CD4-positive, alpha-beta T cell treated with Interleukin-6 at 100 ng/mL for 8 hours (primary cell): ENCODE measurements at regions not wholly inside any gene's neighbourhood (a gene's known extent, or its start where the extent isn't known, plus 50 kb on each side); places are given as distances from the start of the nearest gene placed in this dataset.
"Not testable (repeated sequence)": the region's sequence is repeated elsewhere in the genome, so short reads cannot be mapped to it uniquely, and the experiment has no call there.

Experiments
- DNase-seq: peaks from one replicate; pipeline ENCODE4 v3.0.0-alpha.2; 2020; ENCODE audit warnings: mixed read lengths, low spot score

DNA sequence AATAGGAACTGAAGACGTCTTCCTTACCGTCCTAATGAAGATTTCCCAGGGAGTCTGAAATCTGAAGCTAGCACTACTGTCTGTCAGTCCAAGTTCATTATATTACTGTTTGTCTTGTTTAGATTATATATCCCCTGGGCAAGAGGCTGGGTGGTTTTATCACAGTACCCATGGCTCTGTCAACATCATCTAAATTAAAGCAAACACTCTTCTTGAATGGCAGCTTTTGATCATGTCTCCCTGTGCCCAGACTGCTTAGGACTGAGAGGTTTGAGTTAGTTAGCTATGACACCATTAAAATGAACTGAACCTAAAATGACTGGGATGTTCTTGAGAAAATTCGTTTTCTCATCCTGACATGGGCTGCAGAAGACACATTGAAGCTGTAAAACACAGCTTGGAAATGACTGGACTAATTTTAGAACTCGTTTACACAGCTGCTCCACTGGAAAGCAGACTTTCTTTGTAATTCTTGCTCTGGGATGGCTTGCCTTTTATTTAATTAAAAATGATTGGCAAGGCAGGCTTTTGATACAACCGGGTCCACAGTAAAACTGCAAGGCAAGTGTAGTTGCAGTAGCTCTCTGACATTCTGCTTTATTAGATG lies 243.5 kb downstream of the MFSD1 start:
- no peak for DNase-seq

- DNase-seq = no peak
Measured at GRCh38 chr3:159047361-159047760, 245.5 kb downstream of the MFSD1 start.

- not testable (repeated sequence) for DNase-seq
Measured at GRCh38 chr3:159052494-159052893, 250.6 kb downstream of the MFSD1 start.

- no peak for DNase-seq
Measured at GRCh38 chr3:159057621-159058020, 255.8 kb downstream of the MFSD1 start.

GRCh38 chr3:159058859-159059258 lies 257.0 kb downstream of the MFSD1 start:
- DNase-seq = no peak

DNA sequence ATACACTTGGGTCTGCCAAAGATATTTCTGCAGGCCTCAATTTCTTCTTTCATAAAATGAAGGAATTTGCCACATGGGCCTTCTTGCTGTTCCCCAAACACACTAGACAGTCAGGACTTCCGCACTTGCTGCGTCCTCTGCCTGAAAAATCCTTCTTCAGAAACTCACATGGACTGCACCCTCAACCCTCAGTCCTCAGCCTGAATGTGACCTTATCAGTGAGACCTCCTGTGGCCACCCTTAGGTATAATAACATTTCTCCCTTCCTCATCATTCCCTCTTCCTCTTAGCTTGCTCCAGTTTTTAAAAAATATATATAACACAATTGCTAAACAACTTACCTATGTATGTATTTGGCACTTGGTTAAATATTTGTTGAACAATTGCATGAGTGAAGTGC lies 257.5 kb downstream of the MFSD1 start:
- no peak for DNase-seq

DNA sequence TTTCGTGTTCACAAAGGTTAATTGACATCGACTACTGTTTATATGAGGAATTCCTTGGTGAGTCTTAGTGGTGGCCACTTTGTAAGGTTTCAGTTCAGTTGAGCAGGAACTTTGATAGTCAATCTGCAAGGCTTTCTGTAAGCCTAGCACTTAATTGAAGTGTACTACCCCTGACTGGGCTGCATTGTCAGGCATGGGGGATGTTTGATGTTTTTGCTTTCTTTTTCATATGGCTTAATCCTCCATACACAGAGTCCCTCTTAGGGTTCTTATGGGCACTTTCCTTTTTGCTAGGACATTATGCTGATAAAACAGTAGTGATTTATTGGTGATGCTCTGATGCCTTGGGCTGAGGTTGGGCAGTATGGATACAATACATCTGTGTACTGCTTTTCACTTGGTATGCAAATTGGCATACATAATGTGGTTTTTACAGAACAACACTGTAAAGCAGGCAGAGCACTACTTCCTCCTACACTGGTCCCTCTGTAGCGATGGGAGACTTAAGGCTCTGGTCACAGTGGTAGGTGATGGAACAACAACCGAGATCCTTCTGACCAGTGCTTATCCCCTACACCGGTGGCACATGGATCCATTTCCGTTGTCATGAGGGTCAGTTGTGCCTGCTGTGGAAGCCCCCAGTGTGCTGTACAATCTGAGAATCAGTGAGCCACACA lies 261.0 kb downstream of the MFSD1 start:
- DNase-seq = no peak

- DNase-seq = no peak
Measured at GRCh38 chr3:159069091-159069490, 267.2 kb downstream of the MFSD1 start, which contains the start of gene IQCJ. IQCJ (plus strand) TSS chr3:159069319.

DNA sequence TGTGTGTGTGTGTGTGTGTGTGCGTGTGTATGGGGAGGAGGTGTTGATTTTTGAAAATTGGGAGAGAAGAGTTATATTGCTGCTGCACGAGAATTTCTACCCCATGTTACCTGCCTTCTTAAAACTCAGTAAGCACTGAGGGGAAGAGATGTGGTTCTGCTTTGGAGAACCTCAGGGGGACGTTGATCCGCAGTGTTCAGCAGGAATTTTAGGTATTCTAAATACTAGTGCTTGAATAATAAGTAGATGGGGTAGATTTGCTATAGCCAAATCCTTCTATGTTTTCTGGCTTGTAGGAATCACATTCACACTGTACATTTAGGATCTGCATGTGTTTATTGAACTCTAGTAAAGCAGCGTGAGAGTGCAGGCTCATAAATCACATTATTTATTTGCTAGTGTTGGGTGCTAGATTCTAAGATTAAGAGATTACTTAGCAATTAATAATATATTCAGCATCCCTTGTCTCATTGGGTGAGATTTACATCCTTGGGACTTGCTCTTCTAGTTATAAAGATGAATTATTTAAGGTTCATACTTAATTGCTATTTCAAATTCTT lies 268.1 kb downstream of the MFSD1 start:
- no peak for DNase-seq

GRCh38 chr3:159074756-159075701 lies 273.2 kb downstream of the MFSD1 start:
- no peak for DNase-seq

DNA sequence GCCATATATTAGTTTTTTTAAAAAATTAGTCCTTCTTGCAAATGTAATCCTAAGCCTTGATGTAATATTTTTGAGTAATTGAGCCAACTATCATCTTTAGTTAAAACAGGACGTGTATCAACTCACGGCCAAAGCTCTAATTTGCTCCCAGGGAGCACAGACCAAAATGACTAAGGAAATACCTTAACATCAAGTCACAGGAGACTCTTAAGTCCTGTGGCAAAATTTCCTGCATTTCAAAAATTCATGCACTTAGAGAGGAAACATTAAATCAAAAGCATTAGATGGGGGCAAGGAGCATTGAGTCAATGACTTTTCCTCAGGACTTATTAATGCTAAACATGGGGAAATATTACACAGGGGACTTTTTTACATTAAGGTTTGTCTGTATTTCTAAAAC lies 276.0 kb downstream of the MFSD1 start:
- DNase-seq = no peak

- no peak for DNase-seq
Measured at GRCh38 chr3:159080256-159080655, 278.4 kb downstream of the MFSD1 start.

DNA sequence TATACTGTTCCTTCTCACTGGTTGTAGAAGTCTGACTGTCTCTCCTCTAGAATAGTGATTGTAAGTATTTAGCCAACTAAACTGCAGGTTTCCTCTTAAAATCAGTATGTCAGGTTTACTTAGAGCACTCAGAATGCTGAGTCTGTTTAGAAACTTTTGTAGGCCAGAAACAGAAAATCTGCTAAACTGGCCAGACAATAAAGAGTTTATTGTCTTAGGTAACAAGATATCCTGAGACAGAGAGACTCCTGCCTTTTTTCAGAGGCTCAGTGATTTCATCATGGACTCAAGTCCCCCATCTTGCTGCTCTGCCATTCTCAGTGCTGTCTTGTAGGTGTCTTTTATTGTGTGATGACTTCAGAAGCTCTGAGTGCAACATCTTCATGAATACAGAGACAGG lies 279.0 kb downstream of the MFSD1 start:
- DNase-seq = no peak

- DNase-seq = no peak
Measured at GRCh38 chr3:159082519-159082918, 280.7 kb downstream of the MFSD1 start.

GRCh38 chr3:159091936-159092335 lies 290.1 kb downstream of the MFSD1 start:
- no peak for DNase-seq

DNA sequence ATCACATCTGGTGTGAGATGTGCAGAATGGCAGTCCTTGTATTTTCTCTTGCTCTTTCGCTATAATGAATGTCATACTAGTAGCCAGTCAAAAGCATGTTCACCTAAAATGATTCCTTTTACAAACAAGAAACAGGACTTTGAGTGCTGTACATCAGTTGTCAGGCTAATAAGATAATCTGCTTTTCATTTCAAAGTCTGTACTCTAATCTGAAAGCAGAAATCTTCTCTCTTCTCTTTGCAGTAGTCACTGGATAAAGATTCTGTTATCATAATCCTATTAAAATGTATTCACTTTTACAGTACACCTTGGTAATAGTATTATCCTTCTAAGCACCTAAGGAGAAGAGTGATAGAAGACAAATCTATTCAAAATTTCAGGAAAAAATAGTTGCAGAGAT lies 300.1 kb downstream of the MFSD1 start:
- no peak for DNase-seq

GRCh38 chr3:159112724-159113123 lies 310.9 kb downstream of the MFSD1 start:
- DNase-seq = no peak

DNA sequence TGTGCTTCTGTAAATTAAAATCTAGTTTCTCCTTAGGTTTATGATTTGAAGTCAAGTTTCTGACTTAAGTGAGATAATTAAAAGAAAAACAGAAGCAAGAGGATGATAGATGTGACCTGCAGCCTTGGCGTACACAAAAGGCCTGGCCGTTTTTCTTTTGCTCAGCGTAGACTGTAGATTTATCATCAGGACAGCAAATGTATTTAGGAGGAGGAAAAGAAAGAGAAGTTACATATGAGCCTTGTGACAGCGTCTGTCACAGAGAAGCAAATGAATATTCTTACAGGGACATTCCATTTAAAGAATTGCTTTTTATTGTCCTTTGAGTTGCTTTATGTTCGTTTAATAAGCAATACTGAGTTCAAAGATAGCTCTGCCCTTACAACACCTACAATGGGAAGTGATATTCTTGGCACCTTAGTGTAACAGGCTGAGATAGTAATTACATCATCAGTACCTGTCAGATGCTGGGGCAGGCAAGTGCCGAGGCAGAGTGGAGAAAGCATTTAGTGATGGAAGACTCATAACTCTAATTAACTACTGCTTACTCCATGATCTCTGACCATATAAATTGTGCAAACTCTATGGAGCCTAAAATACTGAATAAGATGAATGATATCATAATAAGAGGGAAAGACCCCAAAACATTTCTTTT lies 311.5 kb downstream of the MFSD1 start:
- DNase-seq = no peak

DNA sequence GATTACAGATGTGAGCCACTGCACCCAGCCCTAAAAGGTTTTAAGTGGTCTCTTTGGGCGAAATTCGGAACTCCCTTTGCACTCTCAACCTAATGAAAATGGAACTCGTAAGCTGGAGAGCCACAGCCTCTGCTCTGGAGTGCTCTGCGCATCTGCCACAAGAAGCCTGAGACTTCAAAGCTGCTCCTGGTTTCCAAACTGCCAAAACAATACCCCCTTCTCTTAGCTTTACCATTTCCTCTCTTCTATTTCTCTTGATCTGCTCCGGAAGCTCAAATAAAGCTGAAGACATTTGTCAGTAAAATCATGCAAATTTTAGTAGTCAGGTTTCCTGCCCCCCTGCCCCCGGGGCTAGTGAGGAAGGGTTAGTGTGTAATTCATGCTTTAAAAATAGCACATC lies 312.7 kb downstream of the MFSD1 start:
- no peak for DNase-seq

DNA sequence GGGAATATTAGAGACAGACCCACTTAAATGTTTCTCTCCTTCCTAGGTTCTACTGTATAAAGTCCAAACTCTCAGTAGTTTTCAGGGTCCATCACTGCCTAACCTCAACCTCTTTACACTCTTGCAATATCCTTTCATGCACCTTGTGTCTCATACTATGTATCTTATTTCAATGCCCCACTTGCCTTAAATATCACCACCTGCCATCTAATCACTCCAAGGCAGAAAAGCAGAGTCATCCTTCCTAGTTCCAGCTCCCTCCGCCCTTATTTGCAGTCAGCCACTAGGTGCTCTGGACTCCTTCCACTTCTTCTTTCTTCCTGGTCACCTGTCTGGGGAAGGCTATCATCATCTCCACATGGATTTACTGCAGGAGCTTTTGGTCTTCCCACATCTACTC lies 322.0 kb downstream of the MFSD1 start:
- DNase-seq = no peak

- no peak for DNase-seq
Measured at GRCh38 chr3:159126261-159127020, 324.6 kb downstream of the MFSD1 start.
